ENCODE measurements at regions not wholly inside any gene's neighbourhood (a gene's known extent, or its start where the extent isn't known, plus 50 kb on each side); places are given as distances from the start of the nearest gene placed in this dataset.
A peak's percentile ranks its signal among the peaks of the same experiment; 100 is the strongest.
"Not testable (repeated sequence)": the region's sequence is repeated elsewhere in the genome, so short reads cannot be mapped to it uniquely, and the experiment has no call there.

- not testable (repeated sequence) for DNase-seq
Measured at GRCh38 chr9:66601472-66601871, 299.1 kb upstream of the ZNF658 start.

DNA sequence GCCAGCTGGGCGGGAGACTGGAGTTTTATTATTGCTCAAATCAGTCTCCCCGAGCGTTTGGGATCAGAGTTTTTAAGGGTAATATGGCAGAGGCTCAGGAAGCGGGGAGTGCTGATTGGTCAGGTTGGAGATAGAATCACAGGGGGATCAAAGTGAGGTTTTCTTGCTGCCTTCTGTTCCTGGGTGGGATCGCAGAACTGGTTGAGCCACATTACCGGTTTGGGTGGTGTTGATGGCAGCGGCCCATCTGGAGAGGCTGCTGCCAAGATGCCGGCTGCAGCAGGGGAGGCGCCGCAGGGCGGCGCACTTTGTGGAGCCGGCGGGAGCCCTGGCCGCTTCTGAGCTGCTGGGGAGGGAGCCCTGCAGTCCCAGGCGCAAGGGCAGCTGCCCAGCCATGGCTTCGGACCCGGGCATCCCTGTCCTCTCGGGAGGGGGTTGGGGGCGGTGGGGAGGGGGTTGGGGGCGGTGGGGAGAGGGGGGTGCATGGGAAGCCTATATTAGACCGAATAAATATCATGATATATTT is 268.9 kb upstream of the ZNF658 start:
- peak; percentile 13 for DNase-seq

DNA sequence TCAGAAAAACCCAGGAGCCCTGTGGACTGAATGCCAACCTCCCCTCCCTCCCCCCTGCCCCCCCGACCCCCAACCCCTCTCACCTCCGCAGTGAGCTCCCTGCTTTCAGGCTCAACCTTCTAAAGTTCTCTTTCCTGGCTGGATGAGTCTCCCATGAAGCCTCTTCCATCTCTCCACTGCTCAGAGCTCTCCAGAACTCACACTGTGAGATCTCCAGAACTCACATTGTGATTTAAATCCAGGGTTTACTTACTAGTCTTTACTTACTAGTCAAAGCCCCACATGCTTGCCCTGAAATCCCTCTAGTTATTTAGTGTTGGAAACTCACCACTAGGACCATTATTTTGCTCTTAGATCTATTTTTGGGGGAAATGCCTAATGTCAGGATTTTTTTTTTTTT is 252.8 kb upstream of the ZNF658 start:
- DNase-seq = not testable (repeated sequence)

DNA sequence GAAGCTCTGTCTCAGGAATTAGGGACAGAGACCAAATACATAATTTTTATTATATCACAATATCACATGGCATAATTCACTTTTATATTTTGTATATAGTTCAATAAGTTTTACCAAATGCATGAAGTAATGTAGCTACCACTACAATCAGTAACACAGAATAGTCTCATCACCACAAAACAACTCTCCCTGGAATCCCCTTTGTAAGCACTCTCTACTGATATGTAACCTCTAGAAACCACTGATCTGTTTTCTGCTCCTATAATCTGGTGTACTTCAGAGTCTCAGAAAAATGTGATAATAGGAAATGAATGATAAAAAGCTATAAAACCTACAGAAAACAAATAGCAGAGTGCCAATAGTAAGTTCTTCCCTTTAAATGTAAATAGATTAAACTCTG is 210.3 kb upstream of the ZNF658 start:
- not testable (repeated sequence) for DNase-seq

DNA sequence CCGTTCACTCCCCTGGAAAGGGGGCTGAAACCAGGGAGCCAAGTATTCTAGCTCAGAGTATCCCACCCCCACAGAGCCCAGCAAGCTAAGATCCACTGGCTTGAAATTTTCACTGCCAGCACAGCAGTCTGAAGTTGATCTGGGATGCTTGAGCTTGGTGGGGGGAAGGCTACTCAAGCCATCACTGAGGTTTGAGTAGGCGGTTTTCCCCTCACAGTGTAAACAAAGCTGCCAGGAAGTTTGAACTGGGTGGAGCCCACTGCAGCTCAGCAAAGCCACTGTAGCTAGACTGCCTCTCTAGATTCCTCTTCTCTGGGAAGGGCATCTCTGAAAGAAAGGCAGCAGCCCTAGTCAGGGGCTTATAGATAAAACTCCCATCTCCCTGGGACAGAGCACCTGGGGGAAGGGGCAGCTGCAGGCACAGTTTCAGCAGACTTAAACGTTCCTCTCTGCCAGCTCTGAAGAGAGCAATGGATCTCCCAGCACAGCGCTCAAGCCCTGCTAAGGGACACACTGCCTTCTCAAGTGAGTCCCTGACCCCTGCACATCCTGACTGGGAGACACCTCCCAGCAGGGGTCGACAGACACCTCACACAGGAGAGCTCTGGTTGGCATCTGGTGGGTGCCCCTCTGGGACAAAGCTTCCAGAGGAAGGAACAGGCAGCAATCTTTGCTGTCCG is 204.8 kb upstream of the ZNF658 start:
- DNase-seq = not testable (repeated sequence)

DNA sequence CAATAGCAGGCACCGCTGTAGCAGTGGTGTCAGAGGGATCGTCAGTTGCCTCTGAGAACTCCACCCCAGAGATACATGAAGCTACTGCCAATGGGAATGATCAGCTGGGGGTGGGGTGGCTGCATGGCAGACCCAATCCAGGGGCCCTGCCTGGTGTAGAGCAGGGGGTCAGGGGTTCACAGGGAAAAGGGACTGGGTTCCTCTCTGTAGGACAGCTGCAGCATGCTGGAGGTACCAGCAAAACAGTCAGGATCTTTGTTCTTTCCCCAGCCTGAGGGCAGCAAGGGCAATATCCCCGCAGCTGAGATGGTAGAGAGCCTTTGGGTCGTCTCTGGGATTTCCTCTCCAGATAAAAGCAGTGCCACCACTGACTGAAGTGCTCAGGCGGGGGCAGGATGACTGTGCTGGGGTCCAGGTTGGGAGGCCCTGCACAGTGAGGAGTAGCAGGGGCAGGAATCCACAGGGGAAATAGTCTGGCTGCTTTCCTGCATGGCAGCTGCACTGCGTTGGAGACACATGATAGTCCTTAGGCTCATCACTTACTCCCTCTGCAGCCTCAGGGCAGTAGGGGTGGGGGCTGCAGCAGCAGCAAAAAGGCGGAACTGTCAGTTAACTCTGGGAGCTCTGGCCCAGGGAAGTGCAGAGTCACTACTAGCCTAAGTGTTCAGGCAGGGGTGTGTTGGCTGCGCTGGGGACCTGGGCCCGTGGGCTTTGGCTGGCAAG is 203.0 kb upstream of the ZNF658 start:
- DNase-seq = not testable (repeated sequence)

DNA sequence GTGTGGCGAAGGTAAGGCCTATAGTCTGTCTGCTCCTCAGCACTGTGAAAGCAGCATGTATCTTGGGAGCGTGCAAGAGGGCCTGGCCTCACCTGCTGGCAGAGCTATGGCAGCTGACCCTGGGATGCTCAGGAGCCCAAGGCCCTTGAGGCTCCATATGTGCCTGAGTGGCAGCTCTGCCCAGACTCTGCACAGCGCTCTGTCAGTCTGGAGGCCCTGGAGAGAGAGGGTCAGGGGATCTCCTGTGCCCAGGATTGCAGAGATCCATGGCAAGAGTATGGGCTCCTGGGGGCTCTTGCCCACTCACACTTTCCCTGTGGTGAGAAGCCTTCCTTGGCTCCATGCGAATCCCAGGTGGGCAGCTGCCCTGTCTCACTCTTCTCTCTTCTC is 202.5 kb upstream of the ZNF658 start:
- DNase-seq = not testable (repeated sequence)

GRCh38 chr9:66701411-66702377 is 198.8 kb upstream of the ZNF658 start:
- DNase-seq = not testable (repeated sequence)

DNA sequence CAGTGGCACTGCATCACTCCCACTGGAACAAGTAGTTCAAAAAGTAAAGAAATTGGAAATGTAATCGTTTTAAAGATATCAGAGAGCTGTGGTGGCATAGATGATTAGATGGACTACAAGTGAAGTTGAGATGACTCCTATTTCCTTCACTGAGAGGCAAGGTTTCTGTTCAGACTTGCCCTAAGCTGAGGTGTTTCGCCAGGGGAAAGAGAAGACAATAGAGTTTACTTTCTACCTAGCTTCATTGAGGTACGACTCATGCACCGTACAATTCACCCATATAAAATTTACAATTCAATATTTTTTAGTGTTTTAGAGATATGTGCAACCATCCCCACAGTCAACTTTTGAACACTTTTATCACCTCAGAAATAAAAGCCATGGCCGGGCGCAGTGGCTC is 189.0 kb upstream of the ZNF658 start:
- DNase-seq = not testable (repeated sequence)

- not testable (repeated sequence) for DNase-seq
Measured at GRCh38 chr9:66712870-66713269, 187.7 kb upstream of the ZNF658 start.

DNA sequence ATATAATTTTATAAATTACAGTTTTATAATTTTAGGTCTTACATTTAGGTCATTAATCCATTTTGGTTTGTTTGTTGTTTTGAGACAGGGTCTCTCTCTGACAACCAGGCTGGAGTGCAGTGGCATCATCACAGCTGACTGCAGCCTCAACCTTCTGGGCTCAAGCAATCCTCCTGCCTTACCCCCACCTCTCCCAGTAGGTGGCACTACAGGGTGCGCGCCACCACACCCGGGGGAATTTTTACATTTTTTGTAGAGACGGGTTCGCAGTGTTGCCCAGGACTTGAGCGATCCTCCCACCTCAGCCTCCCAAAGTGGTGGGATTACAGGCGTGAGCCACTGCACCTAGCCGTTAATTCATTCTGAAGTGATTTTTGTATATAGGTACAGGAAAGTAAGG is 187.0 kb upstream of the ZNF658 start:
- DNase-seq = not testable (repeated sequence)

DNA sequence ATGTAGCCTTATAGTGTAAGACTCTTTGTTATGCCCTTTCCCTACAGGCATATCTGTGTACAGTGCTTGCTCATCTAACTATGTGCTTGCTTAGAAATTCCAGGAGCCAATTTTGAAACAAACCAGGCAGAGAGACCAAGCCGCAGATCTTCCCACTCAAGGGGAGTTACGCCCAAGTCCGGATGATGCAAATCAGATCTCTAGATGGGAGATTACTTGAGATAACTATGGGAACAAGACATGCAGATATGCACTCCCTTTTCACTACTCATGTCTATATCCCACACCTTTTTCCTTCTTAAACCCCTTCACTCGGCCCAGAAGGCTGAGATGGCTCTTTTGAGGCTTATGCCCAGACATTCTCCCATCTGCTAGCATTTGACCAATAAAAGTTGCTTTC is 179.7 kb upstream of the ZNF658 start:
- DNase-seq = not testable (repeated sequence)

- DNase-seq = not testable (repeated sequence)
Measured at GRCh38 chr9:66727540-66727939, 173.0 kb upstream of the ZNF658 start.

GRCh38 chr9:66736686-66737085 is 163.8 kb upstream of the ZNF658 start:
- DNase-seq = peak; percentile 46

- not testable (repeated sequence) for DNase-seq
Measured at GRCh38 chr9:66738418-66738817, 162.1 kb upstream of the ZNF658 start.

DNA sequence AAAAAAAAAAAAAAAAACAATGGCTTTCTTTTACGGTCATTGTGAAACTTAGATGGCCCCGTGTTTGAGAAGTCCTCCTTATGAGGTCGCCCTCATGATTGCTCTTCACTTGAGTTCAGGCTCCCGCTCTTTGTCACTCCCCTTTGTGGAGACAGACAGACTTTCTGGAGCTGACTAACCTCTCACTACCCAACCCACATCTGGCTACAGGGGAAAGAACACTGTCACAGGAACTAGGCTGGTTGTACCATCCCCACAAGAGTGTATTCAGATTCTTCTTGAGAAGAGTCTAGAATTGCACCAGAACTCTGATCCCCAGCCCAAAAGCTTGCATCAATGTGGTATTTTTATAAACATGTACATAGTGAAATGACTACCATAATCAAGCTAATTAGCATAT is 160.4 kb upstream of the ZNF658 start:
- not testable (repeated sequence) for DNase-seq

DNA sequence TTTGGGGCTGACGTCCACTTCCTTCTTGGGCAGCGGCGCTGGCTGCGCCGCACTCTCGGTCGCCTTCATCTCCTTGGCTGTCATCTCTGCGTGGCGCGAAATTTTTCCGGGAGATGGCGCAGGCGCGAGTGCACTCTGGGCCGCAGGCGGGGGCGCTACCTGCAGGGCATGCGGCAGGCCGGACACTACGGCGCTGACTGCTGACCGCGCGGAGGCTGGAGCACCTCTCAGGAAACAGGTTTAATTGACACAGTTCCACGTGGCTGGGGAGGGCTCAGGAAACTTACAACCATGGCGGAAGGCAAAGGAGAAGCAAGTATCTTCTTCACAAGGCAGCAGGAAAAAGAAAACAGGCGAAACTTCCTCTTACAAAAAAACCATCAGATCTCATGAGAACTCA is 154.7 kb upstream of the ZNF658 start:
- not testable (repeated sequence) for DNase-seq

GRCh38 chr9:66752324-66752923 is 148.1 kb upstream of the ZNF658 start:
- DNase-seq = not testable (repeated sequence)

- DNase-seq = not testable (repeated sequence)
Measured at GRCh38 chr9:66759825-66760492, 140.6 kb upstream of the ZNF658 start.

DNA sequence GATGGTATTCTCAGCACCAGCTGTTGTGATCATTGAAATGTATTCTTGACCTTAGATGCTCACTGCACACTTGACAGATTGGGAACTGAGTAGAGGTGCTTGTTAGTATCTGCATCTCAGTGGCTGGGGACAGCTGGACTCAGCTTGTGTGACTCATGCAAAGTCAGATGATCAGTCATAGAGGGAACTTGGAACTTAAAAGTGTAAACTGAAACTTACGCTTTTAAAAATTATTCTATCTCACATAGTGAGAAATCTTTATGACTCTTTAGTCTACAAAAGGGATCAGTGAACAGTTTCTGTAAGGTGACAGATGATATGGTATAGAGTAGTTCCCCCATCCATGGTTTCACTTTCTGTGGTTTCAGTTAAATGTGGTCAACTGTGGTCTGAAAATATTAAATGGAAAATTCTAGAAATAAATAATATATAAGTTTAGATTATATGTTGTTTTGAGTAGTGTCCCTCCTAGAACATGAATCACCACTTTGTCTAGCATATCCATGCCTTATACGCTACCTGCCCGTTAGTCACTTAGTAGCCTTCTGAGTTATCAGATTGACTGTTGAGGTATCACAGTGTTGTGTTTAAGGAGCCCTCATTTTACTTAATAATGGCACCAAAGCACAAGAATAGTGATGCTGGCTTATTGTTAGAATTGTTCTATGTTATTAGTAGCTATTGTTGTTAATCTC is 135.6 kb upstream of the ZNF658 start:
- not testable (repeated sequence) for DNase-seq

GRCh38 chr9:66765531-66765930 is 135.0 kb upstream of the ZNF658 start:
- not testable (repeated sequence) for DNase-seq
